Liver (tissue), 3 donors: ENCODE measurements at regions not wholly inside any gene's neighbourhood (a gene's known extent, or its start where the extent isn't known, plus 50 kb on each side); places are given as distances from the start of the nearest gene placed in this dataset.

ENCODE experiments used
- CTCF ChIP-seq: fragments of 150-350 bp; IDR thresholded peaks from 2 replicates; pipeline ENCODE4 v1.5.1; 2017; ENCODE audit warnings: improper control_type of control experiment, low read depth, low read length; ENCODE audit not compliant: missing input control
- MAX ChIP-seq: IDR thresholded peaks from 2 replicates; pipeline ENCODE4 v1.6.1; 2016; ENCODE audit warnings: antibody characterized with exemption
- REST ChIP-seq: IDR thresholded peaks from 2 replicates; pipeline ENCODE4 v1.6.1; 2016; ENCODE audit warnings: antibody characterized with exemption, mild to moderate bottlenecking
- TAF1 ChIP-seq: conservative IDR thresholded peaks from 2 replicates; pipeline ENCODE4 v1.6.1; 2016; ENCODE audit warnings: antibody characterized with exemption, mild to moderate bottlenecking
- donor health status: healthy.
- donor health status: healthy.

GRCh38 chr16:51440131-51440889 lies 289.2 kb upstream of the SALL1 start:
- TF ChIP-seq CTCF (no peak), TAF1 (no peak), MAX (no peak), REST (no peak)
